Neural cell (in vitro differentiated cells): ENCODE measurements at regions not wholly inside any gene's neighbourhood (a gene's known extent, or its start where the extent isn't known, plus 50 kb on each side); places are given as distances from the start of the nearest gene placed in this dataset.

Source experiments
- EP300 ChIP-seq: fragments of 450-650 bp; conservative IDR thresholded peaks from 2 replicates; pipeline ENCODE4 v1.6.1; 2014; ENCODE audit warnings: antibody characterized with exemption, mild to moderate bottlenecking, moderate library complexity; ENCODE audit not compliant: poor library complexity, severe bottlenecking
- EZH2 ChIP-seq: fragments of 200-600, 300-800 bp; shearing (Covaris generic), sonication (generic); IDR thresholded peaks from 2 replicates; pipeline ENCODE4 v1.6.1; 2014; ENCODE audit warnings: antibody characterized with exemption, low read length, borderline replicate concordance, mild to moderate bottlenecking; ENCODE audit not compliant: insufficient read depth, poor library complexity, severe bottlenecking
- MXI1 ChIP-seq: fragments of 450-650 bp; conservative IDR thresholded peaks from 2 replicates; pipeline ENCODE4 v1.6.1; 2014; ENCODE audit warnings: antibody characterized with exemption, mild to moderate bottlenecking; ENCODE audit not compliant: poor library complexity, severe bottlenecking
- POLR2AphosphoS5 ChIP-seq: IDR thresholded peaks from 2 replicates; pipeline ENCODE4 v1.6.1; 2012
- RAD21 ChIP-seq: fragments of 450-650 bp; conservative IDR thresholded peaks from 2 replicates; pipeline ENCODE4 v1.6.1; 2014; ENCODE audit warnings: antibody characterized with exemption, mild to moderate bottlenecking, moderate library complexity
- SMC3 ChIP-seq: fragments of 450-650 bp; conservative IDR thresholded peaks from 2 replicates; pipeline ENCODE4 v1.6.1; 2014; ENCODE audit warnings: antibody characterized with exemption, mild to moderate bottlenecking, moderate library complexity; ENCODE audit not compliant: poor library complexity
- TAF1 ChIP-seq: IDR thresholded peaks from 2 replicates; pipeline ENCODE4 v1.6.1; 2012; ENCODE audit warnings: low read depth
- TF ChIP-seq, protein P1 (sequence below): fragments of 450-650 bp; IDR thresholded peaks from 2 replicates; pipeline ENCODE4 v1.5.1; 2014; ENCODE audit warnings: antibody characterized with exemption, mild to moderate bottlenecking, moderate library complexity; ENCODE audit not compliant: poor library complexity, severe bottlenecking
- TF ChIP-seq, protein P2 (sequence below): IDR thresholded peaks from 2 replicates; pipeline ENCODE4 v1.6.1; 2012; ENCODE audit warnings: borderline replicate concordance

- TF ChIP-seq MXI1 (no peak), POLR2AphosphoS5 (no peak), EZH2 (no peak), RAD21 (no peak), EP300 (no peak), SMC3 (no peak), TAF1 (no peak)
- TF ChIP-seq, protein P1, sequence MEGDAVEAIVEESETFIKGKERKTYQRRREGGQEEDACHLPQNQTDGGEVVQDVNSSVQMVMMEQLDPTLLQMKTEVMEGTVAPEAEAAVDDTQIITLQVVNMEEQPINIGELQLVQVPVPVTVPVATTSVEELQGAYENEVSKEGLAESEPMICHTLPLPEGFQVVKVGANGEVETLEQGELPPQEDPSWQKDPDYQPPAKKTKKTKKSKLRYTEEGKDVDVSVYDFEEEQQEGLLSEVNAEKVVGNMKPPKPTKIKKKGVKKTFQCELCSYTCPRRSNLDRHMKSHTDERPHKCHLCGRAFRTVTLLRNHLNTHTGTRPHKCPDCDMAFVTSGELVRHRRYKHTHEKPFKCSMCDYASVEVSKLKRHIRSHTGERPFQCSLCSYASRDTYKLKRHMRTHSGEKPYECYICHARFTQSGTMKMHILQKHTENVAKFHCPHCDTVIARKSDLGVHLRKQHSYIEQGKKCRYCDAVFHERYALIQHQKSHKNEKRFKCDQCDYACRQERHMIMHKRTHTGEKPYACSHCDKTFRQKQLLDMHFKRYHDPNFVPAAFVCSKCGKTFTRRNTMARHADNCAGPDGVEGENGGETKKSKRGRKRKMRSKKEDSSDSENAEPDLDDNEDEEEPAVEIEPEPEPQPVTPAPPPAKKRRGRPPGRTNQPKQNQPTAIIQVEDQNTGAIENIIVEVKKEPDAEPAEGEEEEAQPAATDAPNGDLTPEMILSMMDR: no peak
- TF ChIP-seq, protein P2, sequence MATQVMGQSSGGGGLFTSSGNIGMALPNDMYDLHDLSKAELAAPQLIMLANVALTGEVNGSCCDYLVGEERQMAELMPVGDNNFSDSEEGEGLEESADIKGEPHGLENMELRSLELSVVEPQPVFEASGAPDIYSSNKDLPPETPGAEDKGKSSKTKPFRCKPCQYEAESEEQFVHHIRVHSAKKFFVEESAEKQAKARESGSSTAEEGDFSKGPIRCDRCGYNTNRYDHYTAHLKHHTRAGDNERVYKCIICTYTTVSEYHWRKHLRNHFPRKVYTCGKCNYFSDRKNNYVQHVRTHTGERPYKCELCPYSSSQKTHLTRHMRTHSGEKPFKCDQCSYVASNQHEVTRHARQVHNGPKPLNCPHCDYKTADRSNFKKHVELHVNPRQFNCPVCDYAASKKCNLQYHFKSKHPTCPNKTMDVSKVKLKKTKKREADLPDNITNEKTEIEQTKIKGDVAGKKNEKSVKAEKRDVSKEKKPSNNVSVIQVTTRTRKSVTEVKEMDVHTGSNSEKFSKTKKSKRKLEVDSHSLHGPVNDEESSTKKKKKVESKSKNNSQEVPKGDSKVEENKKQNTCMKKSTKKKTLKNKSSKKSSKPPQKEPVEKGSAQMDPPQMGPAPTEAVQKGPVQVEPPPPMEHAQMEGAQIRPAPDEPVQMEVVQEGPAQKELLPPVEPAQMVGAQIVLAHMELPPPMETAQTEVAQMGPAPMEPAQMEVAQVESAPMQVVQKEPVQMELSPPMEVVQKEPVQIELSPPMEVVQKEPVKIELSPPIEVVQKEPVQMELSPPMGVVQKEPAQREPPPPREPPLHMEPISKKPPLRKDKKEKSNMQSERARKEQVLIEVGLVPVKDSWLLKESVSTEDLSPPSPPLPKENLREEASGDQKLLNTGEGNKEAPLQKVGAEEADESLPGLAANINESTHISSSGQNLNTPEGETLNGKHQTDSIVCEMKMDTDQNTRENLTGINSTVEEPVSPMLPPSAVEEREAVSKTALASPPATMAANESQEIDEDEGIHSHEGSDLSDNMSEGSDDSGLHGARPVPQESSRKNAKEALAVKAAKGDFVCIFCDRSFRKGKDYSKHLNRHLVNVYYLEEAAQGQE: no peak
These were observed 607.4 kb downstream of the EFNB2 start for GRCh38 chr13:105928048-105928447.
